ENCODE measurements at regions not wholly inside any gene's neighbourhood (a gene's known extent, or its start where the extent isn't known, plus 50 kb on each side); places are given as distances from the start of the nearest gene placed in this dataset.

GRCh38 chrX:124963717-124964116 is 356.0 kb upstream of the TEX13C start, which contains the start of gene TENM1:
Gene TENM1, minus strand, starts transcription at chrX:124963817.
- POLR2A ChIA-PET, result no interaction called here
- WGBS (ENCODE audit: insufficient coverage), result no CpG with 5 or more reads among the region's 2 CpGs

GRCh38 chrX:124975456-124975855 is 344.2 kb upstream of the TEX13C start:
- no peaks in the 10 kb centered on the region for H3K4me1 ChIP-seq (ENCODE audit: control insufficient read depth in 2 of 2, insufficient read depth in 2 of 2, low read length in 2 of 2)
- Mint-ChIP-seq H3K9me3 (ENCODE audit: insufficient read depth) (peaks cover 2% of the 10 kb centered on the region), H3K4me1 (no peaks in the 10 kb centered on the region), H3K27me3 (no peaks in the 10 kb centered on the region), H3K4me3 (no peak overlapping the region), H3K27ac (no peak overlapping the region)
- ChIA-PET POLR2A (no interaction called here), CTCF (no interaction called here)
- no peak overlapping the region for H3K4me3 ChIP-seq (ENCODE audit: control extremely low read depth in 1 of 5, extremely low read depth in 1 of 5, insufficient read depth in 1 of 5, low read depth in 2 of 5, low read length in 4 of 5)
- H3K79me2 ChIP-seq (ENCODE audit: control insufficient read depth, insufficient read depth, low read length), result no peaks in the 10 kb centered on the region
- intact Hi-C loops (cut with micrococcal nuclease), result no loop called here
- no CpG with 5 or more reads among the region's 3 CpGs for WGBS (ENCODE audit: insufficient coverage)
- H4K20me1 ChIP-seq (ENCODE audit: control insufficient read depth, insufficient read depth, low read length, poor library complexity, severe bottlenecking), result no peaks in the 10 kb centered on the region
- no peak for TF ChIP-seq EZH2 (IDR thresholded peaks at IDR 0.05; ENCODE audit: borderline replicate concordance, insufficient read depth, low read depth, low read length, poor library complexity, severe bottlenecking)
- no peak for TF ChIP-seq CTCF (IDR thresholded peaks at IDR 0.05)
- H3K4me2 ChIP-seq (replicated peaks; ENCODE audit: low read depth, low read length, poor library complexity, severe bottlenecking), result no peak overlapping the region
- DNase-seq, result no peak
- H3K27me3 ChIP-seq (replicated peaks in 1 of 4; ENCODE audit: control extremely low read depth in 1 of 4, control insufficient read depth in 3 of 4, insufficient read depth in 4 of 4, low read length in 3 of 4), result no peaks in the 10 kb centered on the region
- no peaks in the 10 kb centered on the region for H3K9me3 ChIP-seq (ENCODE audit: control extremely low read depth in 1 of 3, control insufficient read depth in 2 of 3, insufficient read depth in 1 of 3, low read length in 2 of 3)
- no peaks in the 10 kb centered on the region for H3K36me3 ChIP-seq (replicated peaks in 1 of 2; ENCODE audit: control extremely low read depth in 1 of 2, control insufficient read depth in 1 of 2, extremely low read depth in 1 of 2, insufficient read depth in 2 of 2, low read length in 1 of 2)
- no peak overlapping the region for H3K9ac ChIP-seq (ENCODE audit: low read length)
- no peak overlapping the region for H2AFZ ChIP-seq (ENCODE audit: insufficient read depth, low read depth, low read length, poor library complexity, severe bottlenecking)
- no peak for ATAC-seq (ENCODE audit: low read depth)
- H3K27ac ChIP-seq (ENCODE audit: low read length in 2 of 2), result no peak overlapping the region

More at GRCh38 chrX:124963717-124964116, 356.0 kb upstream of the TEX13C start, which contains the start of gene TENM1:
- ATAC-seq (ENCODE audit: low read depth) (no peak), DNase-seq (no peak)
- Histone ChIP-seq H3K27me3 (replicated peaks in 1 of 4; ENCODE audit: control extremely low read depth in 1 of 4, control insufficient read depth in 3 of 4, insufficient read depth in 4 of 4, low read length in 3 of 4) (no peaks in the 10 kb centered on the region), H3K9me3 (ENCODE audit: control extremely low read depth in 1 of 3, control insufficient read depth in 2 of 3, insufficient read depth in 1 of 3, low read length in 2 of 3) (no peaks in the 10 kb centered on the region), H3K36me3 (replicated peaks in 1 of 2; ENCODE audit: control extremely low read depth in 1 of 2, control insufficient read depth in 1 of 2, extremely low read depth in 1 of 2, insufficient read depth in 2 of 2, low read length in 1 of 2) (no peaks in the 10 kb centered on the region), H3K4me3 (ENCODE audit: control extremely low read depth in 1 of 5, extremely low read depth in 1 of 5, insufficient read depth in 1 of 5, low read depth in 2 of 5, low read length in 4 of 5) (no peak within 1 kb of the TSS), H3K4me1 (ENCODE audit: control insufficient read depth in 2 of 2, insufficient read depth in 2 of 2, low read length in 2 of 2) (no peaks in the 10 kb centered on the region), H4K20me1 (ENCODE audit: control insufficient read depth, insufficient read depth, low read length, poor library complexity, severe bottlenecking) (no peaks in the 10 kb centered on the region), H3K4me2 (replicated peaks; ENCODE audit: low read depth, low read length, poor library complexity, severe bottlenecking) (no peak within 1 kb of the TSS), H2AFZ (ENCODE audit: insufficient read depth, low read depth, low read length, poor library complexity, severe bottlenecking) (no peak within 1 kb of the TSS), H3K27ac (ENCODE audit: low read length in 2 of 2) (no peak within 1 kb of the TSS), H3K79me2 (ENCODE audit: control insufficient read depth, insufficient read depth, low read length) (no peaks in the 10 kb centered on the region), H3K9ac (ENCODE audit: low read length) (no peak within 1 kb of the TSS)
- no peak within 1 kb of the TSS for H3K4me3 Mint-ChIP-seq
- no peaks in the 10 kb centered on the region for H3K4me1 Mint-ChIP-seq
- H3K27ac Mint-ChIP-seq, result no peak within 1 kb of the TSS
- no peak for TF ChIP-seq CTCF (IDR thresholded peaks at IDR 0.05)
- intact Hi-C loops (cut with micrococcal nuclease), result no loop called here
- H3K27me3 Mint-ChIP-seq, result no peaks in the 10 kb centered on the region
- peaks cover 5% of the 10 kb centered on the region for H3K9me3 Mint-ChIP-seq (ENCODE audit: insufficient read depth)
- CTCF ChIA-PET, result no interaction called here
